H1 (cell line): ENCODE measurements at regions not wholly inside any gene's neighbourhood (a gene's known extent, or its start where the extent isn't known, plus 50 kb on each side); places are given as distances from the start of the nearest gene placed in this dataset.

Experiments
- CTCF ChIA-PET: fragments of 300-600 bp; sonication (Branson Sonifier 250); formaldehyde crosslinking; loops from one replicate; lab custom pipeline; 2021; ENCODE audit not compliant: partially characterized antibody; lab: Charles Lee
- POLR2A ChIA-PET: fragments of 300-600 bp; sonication (Branson Sonifier 250); formaldehyde crosslinking; loops from one replicate; lab custom pipeline; 2021; ENCODE audit warnings: inconsistent platforms; ENCODE audit not compliant: partially characterized antibody; lab: Charles Lee
- DNase-seq, 2 experiments: peaks; one replicate each; pipeline versions ENCODE4 v3.0.0 to v3.0.0-alpha.2; 2010 to 2022; ENCODE audit warnings: low spot score in 2 of 2, low read depth in 1 of 2, mixed read lengths in 1 of 2
- FAIRE-seq: peaks from 2 replicates; lab custom pipeline; 2011; peaks lifted over from hg19 to GRCh38; lab: Jason Lieb, UNC
- H2AFZ ChIP-seq: 2 replicates; pipeline ENCODE4 v1.8.1; 2012; ENCODE audit warnings: low read length, inconsistent platforms
- H2AK5ac ChIP-seq: 2 replicates; pipeline ENCODE4 v1.6.1; 2013; ENCODE audit warnings: low read depth, low read length
- H2BK120ac ChIP-seq: replicated peaks from 2 replicates; pipeline ENCODE3; 2013; ENCODE audit warnings: low read depth, low read length, inconsistent platforms
- H2BK12ac ChIP-seq: 2 replicates; pipeline ENCODE4 v1.6.1; 2013; ENCODE audit warnings: low read depth, low read length
- H2BK15ac ChIP-seq: 2 replicates; pipeline ENCODE4 v1.6.1; 2013; ENCODE audit warnings: low read length
- H2BK20ac ChIP-seq: 2 replicates; pipeline ENCODE4 v1.6.1; 2013; ENCODE audit warnings: low read length
- H2BK5ac ChIP-seq: 2 replicates; pipeline ENCODE4 v1.6.1; 2013; ENCODE audit warnings: low read depth, low read length
- H3K14ac ChIP-seq: 2 replicates; pipeline ENCODE4 v1.6.1; 2013; ENCODE audit warnings: inconsistent platforms; ENCODE audit not compliant: insufficient read length
- H3K18ac ChIP-seq: 2 replicates; pipeline ENCODE4 v1.6.1; 2013; ENCODE audit warnings: low read length; ENCODE audit errors: extremely low read depth
- H3K23ac ChIP-seq: 2 replicates; pipeline ENCODE4 v1.6.1; 2013; ENCODE audit warnings: inconsistent platforms; ENCODE audit not compliant: insufficient read length
- H3K23me2 ChIP-seq: 2 replicates; pipeline ENCODE4 v1.6.1; 2013; ENCODE audit warnings: low read depth, low read length
- H3K27ac ChIP-seq: 2 replicates; pipeline ENCODE4 v1.6.1; 2011; ENCODE audit warnings: low read depth, low read length, inconsistent platforms
- H3K27me3 ChIP-seq, 4 experiments: replicated peaks in 1 of 4; 1 replicate in 1 of 4; 2 replicates in 3 of 4; pipeline versions ENCODE4 v1.6.1 to v1.8.1; 2011 to 2013; ENCODE audit warnings: low read length in 3 of 4, mild to moderate bottlenecking in 3 of 4, inconsistent platforms in 2 of 4, mixed read lengths in 2 of 4, moderate library complexity in 1 of 4; ENCODE audit not compliant: control insufficient read depth in 3 of 4, insufficient read depth in 3 of 4; ENCODE audit errors: extremely low read depth in 1 of 4
- H3K36me3 ChIP-seq, 4 experiments: 2 replicates each; pipeline versions ENCODE4 v1.6.1 to v1.8.1; 2011 to 2013; ENCODE audit warnings: mild to moderate bottlenecking in 4 of 4, low read length in 3 of 4, moderate library complexity in 2 of 4, control low read depth in 1 of 4, inconsistent platforms in 1 of 4; ENCODE audit not compliant: insufficient read depth in 4 of 4, control insufficient read depth in 2 of 4
- H3K4ac ChIP-seq: replicated peaks from 2 replicates; pipeline ENCODE3; 2013; ENCODE audit warnings: low read length, low read depth, mixed read lengths, inconsistent platforms; ENCODE audit not compliant: insufficient read length
- H3K4me1 ChIP-seq, 4 experiments: replicated peaks in 1 of 4; 1 replicate in 1 of 4; 2 replicates in 3 of 4; pipeline versions ENCODE4 v1.6.1 to v1.8.1; 2011 to 2013; ENCODE audit warnings: low read length in 3 of 4, inconsistent platforms in 2 of 4, mixed read lengths in 1 of 4; ENCODE audit not compliant: insufficient read depth in 4 of 4, control insufficient read depth in 3 of 4
- H3K4me2 ChIP-seq, 2 experiments: 2 replicates each; pipeline versions ENCODE4 v1.6.1 to v1.8.1; 2011 to 2013; ENCODE audit warnings: low read depth in 2 of 2, low read length in 2 of 2, control low read depth in 1 of 2, inconsistent platforms in 1 of 2, mild to moderate bottlenecking in 1 of 2; ENCODE audit not compliant: insufficient read depth in 1 of 2
- H3K4me3 ChIP-seq, 4 experiments: fragments of 200-600, 300-600 bp in 1 of 4; sonication (generic), shearing (Covaris generic), sonication (Bioruptor Twin) in 1 of 4; 2 replicates each; pipeline versions ENCODE4 v1.5.1 to v1.8.1; 2011 to 2016; ENCODE audit warnings: low read length in 4 of 4, low read depth in 3 of 4, control low read depth in 2 of 4, inconsistent platforms in 2 of 4, mild to moderate bottlenecking in 2 of 4, mixed read lengths in 1 of 4, moderate library complexity in 1 of 4; ENCODE audit not compliant: insufficient read depth in 2 of 4; ENCODE audit errors: extremely low read depth in 1 of 4
- H3K56ac ChIP-seq: replicated peaks from 2 replicates; pipeline ENCODE3; 2013; ENCODE audit warnings: low read depth, mild to moderate bottlenecking, mixed read lengths, low read length, inconsistent platforms; ENCODE audit not compliant: insufficient read length
- H3K79me1 ChIP-seq: 2 replicates; pipeline ENCODE4 v1.6.1; 2013; ENCODE audit warnings: low read depth, low read length, control low read depth
- H3K79me2 ChIP-seq, 2 experiments: 2 replicates each; pipeline versions ENCODE4 v1.6.1 to v1.8.1; 2012 to 2013; ENCODE audit warnings: low read length in 2 of 2, mild to moderate bottlenecking in 2 of 2, inconsistent platforms in 1 of 2; ENCODE audit not compliant: insufficient read depth in 2 of 2, control insufficient read depth in 1 of 2
- H3K9ac ChIP-seq, 4 experiments: replicated peaks in 1 of 4; 1 replicate in 1 of 4; 2 replicates in 3 of 4; pipeline versions ENCODE4 v1.6.1 to v1.8.1; 2011 to 2013; ENCODE audit warnings: low read depth in 3 of 4, low read length in 3 of 4, control low read depth in 2 of 4, mild to moderate bottlenecking in 2 of 4, moderate library complexity in 2 of 4, inconsistent platforms in 1 of 4; ENCODE audit errors: extremely low read depth in 1 of 4
- H3K9me3 ChIP-seq, 2 experiments: 2 replicates each; pipeline versions ENCODE4 v1.6.1 to v1.8.1; 2012 to 2013; ENCODE audit warnings: mild to moderate bottlenecking in 2 of 2, moderate library complexity in 2 of 2, control low read depth in 1 of 2, inconsistent platforms in 1 of 2, low read depth in 1 of 2, low read length in 1 of 2, mixed read lengths in 1 of 2; ENCODE audit not compliant: insufficient read depth in 2 of 2
- H4K20me1 ChIP-seq, 2 experiments: replicated peaks in 1 of 2; 2 replicates each; pipeline versions ENCODE3 to v1.8.1; 2011 to 2013; ENCODE audit warnings: inconsistent platforms in 2 of 2, low read length in 2 of 2, mild to moderate bottlenecking in 1 of 2; ENCODE audit not compliant: insufficient read depth in 2 of 2, control insufficient read depth in 1 of 2
- H4K5ac ChIP-seq: 2 replicates; pipeline ENCODE4 v1.6.1; 2013; ENCODE audit warnings: low read length, low read depth, mixed read lengths, inconsistent platforms; ENCODE audit not compliant: insufficient read length
- H4K8ac ChIP-seq: 2 replicates; pipeline ENCODE4 v1.8.0; 2013; ENCODE audit warnings: mild to moderate bottlenecking, moderate library complexity, low read length, inconsistent platforms; ENCODE audit not compliant: insufficient read depth; ENCODE audit errors: extremely low read depth
- H4K91ac ChIP-seq: replicated peaks from 2 replicates; pipeline ENCODE3; 2013; ENCODE audit warnings: low read length, mixed read lengths, inconsistent platforms; ENCODE audit not compliant: insufficient read length
- BCL11A ChIP-seq, 2 experiments: IDR thresholded peaks; one replicate each; pipeline ENCODE4 v1.6.1; 2011; ENCODE audit warnings: low read depth in 2 of 2, low read length in 2 of 2, mild to moderate bottlenecking in 2 of 2
- CBX5 ChIP-seq: fragments of 300-800, 300-1000 bp; sonication (generic); IDR thresholded peaks from 2 replicates; pipeline ENCODE4 v1.7.1; 2016; ENCODE audit warnings: antibody characterized with exemption, low read length, low read depth
- MAFK ChIP-seq: IDR thresholded peaks from 2 replicates; pipeline ENCODE4 v1.6.1; 2012; ENCODE audit warnings: low read depth, mild to moderate bottlenecking, improper control_type of control experiment, low read length
- WGBS, 2 experiments: shearing (Covaris generic) in 1 of 2; methylation state at CpG; one replicate each; pipeline versions ENCODE4 v1.1.6 to v1.1.7; 2013 to 2015; ENCODE audit warnings: low lambda C conversion rate in 2 of 2, mixed read lengths in 2 of 2, inconsistent platforms in 1 of 2, low coverage in 1 of 2, missing lambda C conversion rate in 1 of 2; ENCODE audit not compliant: insufficient replicate concordance in 2 of 2, insufficient coverage in 1 of 2, insufficient read length in 1 of 2; ENCODE audit errors: extremely low coverage in 1 of 2, missing lambda C conversion rate in 1 of 2; 5-methylcytosine and 5-hydroxymethylcytosine counted together

DNA sequence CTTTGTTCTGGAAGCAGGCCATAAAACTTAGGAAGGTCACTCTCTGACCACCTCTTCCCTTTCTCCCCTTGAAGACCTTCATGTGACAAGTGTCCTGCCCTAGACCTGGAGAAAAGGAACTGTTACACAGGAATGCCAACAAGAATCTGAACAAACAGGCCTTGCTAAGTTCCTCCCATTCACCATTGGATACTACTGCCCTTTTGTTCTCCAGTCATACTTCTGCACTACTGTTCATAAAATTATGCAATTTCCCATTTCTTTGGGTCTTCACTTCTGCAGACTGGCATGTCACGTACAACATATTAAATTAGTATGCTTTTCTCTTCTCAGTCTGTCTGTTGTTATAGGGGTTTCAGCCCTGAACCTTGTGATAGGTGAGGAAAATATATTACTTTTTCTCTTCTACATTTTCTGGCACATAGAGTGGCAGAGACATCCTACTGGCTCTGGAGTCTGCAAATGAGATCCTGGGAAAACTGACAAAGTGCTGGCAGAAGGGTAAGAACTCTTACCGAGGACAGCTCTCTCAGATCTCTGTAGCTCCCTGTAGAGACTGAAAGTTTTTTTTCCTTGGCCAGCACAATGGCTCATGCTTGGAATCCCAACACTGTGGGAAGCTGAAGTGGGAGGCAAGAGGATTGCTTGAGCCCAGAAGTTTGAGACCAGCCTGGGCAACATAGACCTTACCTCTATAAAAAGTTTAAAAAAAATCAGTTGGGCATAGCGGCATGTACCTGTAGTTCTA is 87.6 kb upstream of the SPRY2 start:
- H3K27ac ChIP-seq: no peak overlapping the region
- no peak overlapping the region for H2BK5ac ChIP-seq
- H3K4me3 ChIP-seq: no peak overlapping the region
- 87% methylated on average over 3 of the region's 3 CpGs; no CpG with 5 or more reads in 1 of the 2 experiments for WGBS, 2 experiments
- no peak overlapping the region for H4K91ac ChIP-seq
- H3K4me2 ChIP-seq: no peak overlapping the region
- no peak overlapping the region for H4K5ac ChIP-seq
- ChIA-PET POLR2A (no interaction called here), CTCF (interaction anchor here (0.6 kb wide), 1 partner anchor 1142 kb away, joined by 3 read pairs; no protein-coding TSS in a partner anchor)
- H3K4ac ChIP-seq: no peak overlapping the region
- no peak overlapping the region for H2BK12ac ChIP-seq
- no peak overlapping the region for H3K18ac ChIP-seq
- H4K8ac ChIP-seq: no peak overlapping the region
- DNase-seq: no peak
- FAIRE-seq: no peak
- H3K14ac ChIP-seq: no peak overlapping the region
- H3K23me2 ChIP-seq: no peaks in the 10 kb centered on the region
- H3K79me2 ChIP-seq: no peaks in the 10 kb centered on the region
- no peaks in the 10 kb centered on the region for H3K27me3 ChIP-seq
- H3K36me3 ChIP-seq: peaks cover 0 to 4% (median 0%) of the 10 kb centered on the region in 4 experiments; a peak in 1 of 8 replicates
- H3K4me1 ChIP-seq: no peaks in the 10 kb centered on the region
- peaks cover 10 to 16% of the 10 kb centered on the region in 2 experiments for H3K9me3 ChIP-seq
- no peak overlapping the region for H3K9ac ChIP-seq
- H2BK15ac ChIP-seq: no peak overlapping the region
- no peak overlapping the region for H3K56ac ChIP-seq
- no peaks in the 10 kb centered on the region for H4K20me1 ChIP-seq
- no peaks in the 10 kb centered on the region for H3K79me1 ChIP-seq
- H2AK5ac ChIP-seq: no peak overlapping the region
- H2AFZ ChIP-seq: peak overlapping the region; percentile 53; the same call in 1 of the 2 replicates
- no peak overlapping the region for H2BK20ac ChIP-seq
- H2BK120ac ChIP-seq: no peak overlapping the region
- no peak overlapping the region for H3K23ac ChIP-seq
- TF ChIP-seq BCL11A (IDR thresholded peaks at IDR 0.05; ENCODE audit: low read depth in 2 of 2, low read length in 2 of 2) (no peak), MAFK (no peak), CBX5 (no peak)
